ENCODE measurements at regions not wholly inside any gene's neighbourhood (a gene's known extent, or its start where the extent isn't known, plus 50 kb on each side); places are given as distances from the start of the nearest gene placed in this dataset.
"Not testable (repeated sequence)": the region's sequence is repeated elsewhere in the genome, so short reads cannot be mapped to it uniquely, and the experiment has no call there.

DNA sequence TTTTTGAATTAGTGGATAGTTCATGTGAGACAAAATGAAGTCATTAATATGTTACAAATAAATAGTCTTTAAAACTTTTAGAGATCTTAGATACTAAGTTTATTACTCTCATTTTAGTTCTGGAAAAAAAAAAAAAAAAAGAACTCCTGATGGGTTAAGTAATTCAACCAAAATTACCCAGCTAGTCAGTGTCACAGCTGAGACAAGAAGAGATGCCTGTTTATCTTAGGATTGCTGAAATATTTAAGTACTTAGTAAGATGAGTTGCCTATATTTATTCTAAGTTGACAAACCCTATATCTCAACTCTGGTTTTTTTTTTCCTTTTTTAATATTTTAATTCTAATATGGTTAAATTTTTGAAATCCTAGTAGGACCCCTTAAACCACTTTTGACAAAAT lies 781.0 kb upstream of the LRRN3 start (continued):
- TF ChIP-seq RXRA (IDR thresholded peaks at IDR 0.05) (no peak), GABPA (IDR thresholded peaks at IDR 0.05 in 1 of 2, conservative IDR thresholded peaks at IDR 0.05 in 1 of 2) (no peak), RAD21 (IDR thresholded peaks at IDR 0.05) (no peak)

DNA sequence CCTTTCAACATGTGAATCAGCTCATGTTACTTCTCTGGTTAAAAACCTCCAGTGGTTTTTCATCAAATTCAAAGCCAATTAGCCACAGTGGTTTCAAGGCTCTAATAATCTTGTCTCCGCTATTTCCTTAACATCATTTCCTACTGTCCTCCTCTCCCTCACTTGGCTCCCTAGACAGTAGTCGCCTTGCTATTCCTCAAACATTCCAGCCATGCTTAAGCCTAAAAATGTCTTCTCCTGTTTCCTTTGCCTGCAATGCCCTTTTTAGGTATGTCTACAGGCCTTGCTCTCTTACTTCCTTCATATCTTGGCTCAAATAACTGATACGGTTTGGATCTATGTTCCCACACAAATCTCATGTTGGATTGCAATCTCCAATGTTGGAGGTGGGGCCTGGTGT lies 779.4 kb upstream of the LRRN3 start:
- Histone ChIP-seq H3K4me3 (ENCODE audit: low read depth in 1 of 3, low read length in 3 of 3) (no peak overlapping the region), H3K27me3 (ENCODE audit: control insufficient read depth in 4 of 4, insufficient read depth in 4 of 4, low read length in 3 of 4) (no peaks in the 10 kb centered on the region), H3K9me3 (ENCODE audit: control insufficient read depth in 4 of 4, low read length in 3 of 4) (peaks cover 0 to 8% (median 6%) of the 10 kb centered on the region in 4 donors), H3K27ac (ENCODE audit: low read depth in 1 of 2, low read length in 2 of 2) (no peak overlapping the region), H3K9ac (ENCODE audit: low read depth in 1 of 2, low read length in 2 of 2) (no peak overlapping the region), H3K36me3 (ENCODE audit: control insufficient read depth in 4 of 4, insufficient read depth in 3 of 4, low read depth in 1 of 4, low read length in 3 of 4) (no peaks in the 10 kb centered on the region), H3K4me1 (ENCODE audit: control insufficient read depth in 4 of 4, insufficient read depth in 4 of 4, low read length in 3 of 4) (no peaks in the 10 kb centered on the region)
- WGBS: 62% methylated on average over 3 of the region's 3 CpGs
- no peak for DNase-seq (ENCODE audit: low spot score)
- TF ChIP-seq FOXA2 (IDR thresholded peaks at IDR 0.05) (no peak), RXRA (IDR thresholded peaks at IDR 0.05) (no peak), NR2F2 (IDR thresholded peaks at IDR 0.05) (no peak), ZBTB33 (IDR thresholded peaks at IDR 0.05) (no peak), TAF1 (conservative IDR thresholded peaks at IDR 0.05) (no peak), GABPA (IDR thresholded peaks at IDR 0.05 in 1 of 2, conservative IDR thresholded peaks at IDR 0.05 in 1 of 2) (no peak), JUND (IDR thresholded peaks at IDR 0.05) (no peak), FOXA1 (IDR thresholded peaks at IDR 0.05) (no peak)

- Histone ChIP-seq H3K9me3 (ENCODE audit: control insufficient read depth in 4 of 4, low read length in 3 of 4) (no peaks in the 10 kb centered on the region), H3K27ac (ENCODE audit: low read depth in 1 of 2, low read length in 2 of 2) (no peak overlapping the region), H3K9ac (ENCODE audit: low read depth in 1 of 2, low read length in 2 of 2) (no peak overlapping the region), H3K27me3 (ENCODE audit: control insufficient read depth in 4 of 4, insufficient read depth in 4 of 4, low read length in 3 of 4) (no peaks in the 10 kb centered on the region), H3K4me1 (ENCODE audit: control insufficient read depth in 4 of 4, insufficient read depth in 4 of 4, low read length in 3 of 4) (no peaks in the 10 kb centered on the region), H3K36me3 (ENCODE audit: control insufficient read depth in 4 of 4, insufficient read depth in 3 of 4, low read depth in 1 of 4, low read length in 3 of 4) (no peaks in the 10 kb centered on the region), H3K4me3 (ENCODE audit: low read depth in 1 of 3, low read length in 3 of 3) (no peak overlapping the region)
- DNase-seq (ENCODE audit: low spot score): no peak
- TF ChIP-seq RXRA (IDR thresholded peaks at IDR 0.05) (no peak), REST (IDR thresholded peaks at IDR 0.05) (no peak), NR2F2 (IDR thresholded peaks at IDR 0.05) (peak; percentile 96)
- 65% methylated on average over 2 of the region's 2 CpGs for WGBS
Observed at GRCh38 chr7:110317541-110318265, 773.2 kb upstream of the LRRN3 start.

DNA sequence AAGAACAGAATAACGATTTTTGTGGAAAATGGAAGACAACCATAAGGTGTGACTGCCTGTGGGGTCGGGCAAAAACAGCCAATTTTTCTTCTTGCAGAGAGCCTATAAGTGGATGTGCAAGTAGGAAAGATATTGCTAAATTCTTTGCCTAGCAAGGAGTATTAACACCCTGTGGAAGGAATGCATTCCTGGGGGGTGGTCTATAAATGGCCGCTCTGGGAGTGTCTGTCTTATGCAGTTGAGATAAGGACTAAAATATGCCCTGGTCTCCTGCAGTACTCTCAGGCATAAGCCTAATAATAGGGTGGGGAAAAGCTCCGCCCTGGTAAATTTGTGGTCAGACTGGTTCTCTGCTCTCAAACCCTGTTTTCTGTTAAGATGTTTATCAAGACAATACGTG lies 770.6 kb upstream of the LRRN3 start:
- H3K9ac ChIP-seq (ENCODE audit: low read depth in 1 of 2, low read length in 2 of 2); H3K27ac ChIP-seq (ENCODE audit: low read depth in 1 of 2, low read length in 2 of 2); H3K4me3 ChIP-seq (ENCODE audit: low read depth in 1 of 3, low read length in 3 of 3); H3K27me3 ChIP-seq (ENCODE audit: control insufficient read depth in 4 of 4, insufficient read depth in 4 of 4, low read length in 3 of 4); DNase-seq (ENCODE audit: low spot score); H3K9me3 ChIP-seq (ENCODE audit: control insufficient read depth in 4 of 4, low read length in 3 of 4); H3K36me3 ChIP-seq (ENCODE audit: control insufficient read depth in 4 of 4, insufficient read depth in 3 of 4, low read depth in 1 of 4, low read length in 3 of 4); H3K4me1 ChIP-seq (ENCODE audit: control insufficient read depth in 4 of 4, insufficient read depth in 4 of 4, low read length in 3 of 4): not testable (repeated sequence)
- WGBS: 76% methylated on average over 5 of the region's 5 CpGs

Measured in liver (tissue), 7 donors.